ENCODE measurements at regions not wholly inside any gene's neighbourhood (a gene's known extent, or its start where the extent isn't known, plus 50 kb on each side); places are given as distances from the start of the nearest gene placed in this dataset.

- no peak for DNase-seq (ENCODE audit: low spot score in 2 of 2)
- intact Hi-C loops (cut with DNase I; ENCODE audit: low total_unique reads): no loop called here
- WGBS, 2 donors: 36 to 60% methylated on average over 5 of the region's 5 CpGs
- no peak for TF ChIP-seq POLR2A (IDR thresholded peaks at IDR 0.05)
- TF ChIP-seq, protein P1, sequence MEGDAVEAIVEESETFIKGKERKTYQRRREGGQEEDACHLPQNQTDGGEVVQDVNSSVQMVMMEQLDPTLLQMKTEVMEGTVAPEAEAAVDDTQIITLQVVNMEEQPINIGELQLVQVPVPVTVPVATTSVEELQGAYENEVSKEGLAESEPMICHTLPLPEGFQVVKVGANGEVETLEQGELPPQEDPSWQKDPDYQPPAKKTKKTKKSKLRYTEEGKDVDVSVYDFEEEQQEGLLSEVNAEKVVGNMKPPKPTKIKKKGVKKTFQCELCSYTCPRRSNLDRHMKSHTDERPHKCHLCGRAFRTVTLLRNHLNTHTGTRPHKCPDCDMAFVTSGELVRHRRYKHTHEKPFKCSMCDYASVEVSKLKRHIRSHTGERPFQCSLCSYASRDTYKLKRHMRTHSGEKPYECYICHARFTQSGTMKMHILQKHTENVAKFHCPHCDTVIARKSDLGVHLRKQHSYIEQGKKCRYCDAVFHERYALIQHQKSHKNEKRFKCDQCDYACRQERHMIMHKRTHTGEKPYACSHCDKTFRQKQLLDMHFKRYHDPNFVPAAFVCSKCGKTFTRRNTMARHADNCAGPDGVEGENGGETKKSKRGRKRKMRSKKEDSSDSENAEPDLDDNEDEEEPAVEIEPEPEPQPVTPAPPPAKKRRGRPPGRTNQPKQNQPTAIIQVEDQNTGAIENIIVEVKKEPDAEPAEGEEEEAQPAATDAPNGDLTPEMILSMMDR (IDR thresholded peaks at IDR 0.05): no peak
- H3K4me3 ChIP-seq (ENCODE audit: low read depth, poor library complexity, severe bottlenecking): no peak overlapping the region
Measured at GRCh38 chr17:72008236-72008876, 112.5 kb upstream of the SOX9 start.

DNA sequence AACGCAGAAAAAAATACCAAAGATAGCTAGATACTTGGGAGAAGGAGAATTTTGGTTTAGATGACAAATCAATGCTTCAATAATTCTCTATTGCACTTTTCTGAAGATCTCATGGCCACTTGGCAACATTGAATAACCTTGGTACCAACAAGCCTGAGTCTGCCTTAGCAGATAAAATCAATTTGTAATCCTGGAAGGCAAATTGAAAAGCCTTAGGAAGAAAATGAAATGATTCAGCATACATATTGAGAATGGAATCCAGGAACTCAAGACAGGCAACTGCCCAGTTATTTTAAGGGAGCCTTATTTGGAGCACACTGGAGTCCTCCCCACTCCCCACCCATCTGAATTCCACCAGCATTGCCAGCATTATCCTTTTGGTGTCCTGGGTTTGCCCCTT is 109.3 kb upstream of the SOX9 start:
- WGBS, 2 donors: 61 to 73% methylated on average over 1 of the region's 1 CpG
- no peak for DNase-seq (ENCODE audit: low spot score in 2 of 2)
- intact Hi-C loops (cut with DNase I; ENCODE audit: low total_unique reads): no loop called here

GRCh38 chr17:72021417-72022041 is 99.3 kb upstream of the SOX9 start:
- intact Hi-C loops (cut with DNase I; ENCODE audit: low total_unique reads): no loop called here
- 88 to 91% methylated on average over 3 of the region's 3 CpGs for WGBS, 2 donors

More for the DNA sequence above, 109.3 kb upstream of the SOX9 start:
- no peak overlapping the region for H3K4me3 ChIP-seq (ENCODE audit: low read depth, poor library complexity, severe bottlenecking)
- no peak for TF ChIP-seq POLR2A (IDR thresholded peaks at IDR 0.05)
- TF ChIP-seq, protein P1 (IDR thresholded peaks at IDR 0.05): no peak

GRCh38 chr17:72022328-72023275 is 98.2 kb upstream of the SOX9 start:
- DNase-seq (ENCODE audit: low spot score in 2 of 2): no peak
- intact Hi-C loops (cut with DNase I; ENCODE audit: low total_unique reads): no loop called here
- no peak for TF ChIP-seq POLR2A (IDR thresholded peaks at IDR 0.05)
- TF ChIP-seq, protein P1 (IDR thresholded peaks at IDR 0.05): no peak
- H3K4me3 ChIP-seq (ENCODE audit: low read depth, poor library complexity, severe bottlenecking): no peak overlapping the region
- 67 to 68% methylated on average over 6 of the region's 6 CpGs for WGBS, 2 donors

More at GRCh38 chr17:72021417-72022041, 99.3 kb upstream of the SOX9 start:
- DNase-seq (ENCODE audit: low spot score in 2 of 2): no peak
- no peak for TF ChIP-seq POLR2A (IDR thresholded peaks at IDR 0.05)
- TF ChIP-seq, protein P1 (IDR thresholded peaks at IDR 0.05): no peak
- no peak overlapping the region for H3K4me3 ChIP-seq (ENCODE audit: low read depth, poor library complexity, severe bottlenecking)

GRCh38 chr17:72024457-72024856 is 96.4 kb upstream of the SOX9 start:
- H3K4me3 ChIP-seq (ENCODE audit: low read depth, poor library complexity, severe bottlenecking): no peak overlapping the region
- DNase-seq (ENCODE audit: low spot score in 2 of 2): no peak
- no peak for TF ChIP-seq POLR2A (IDR thresholded peaks at IDR 0.05)
- TF ChIP-seq, protein P1 (IDR thresholded peaks at IDR 0.05): no peak
- intact Hi-C loops (cut with DNase I; ENCODE audit: low total_unique reads): no loop called here
